HepG2 (cell line): ENCODE measurements at regions not wholly inside any gene's neighbourhood (a gene's known extent, or its start where the extent isn't known, plus 50 kb on each side); places are given as distances from the start of the nearest gene placed in this dataset.

Experiments
- ATAC-seq: fragments of 200-7000 bp; cut with Tn5 transposase; 3 replicates; pipeline ENCODE4 v1.9.1; 2020; ENCODE audit warnings: mild to moderate bottlenecking, moderate library complexity
- BruUV-seq: library from RNA; stranded (reverse); fragments of 400-500 nt; replicated peaks from 2 replicates; lab custom pipeline; 2021; lab: Mats Ljungman, UMichigan
- CTCF ChIA-PET: fragments of 300-600 bp; formaldehyde crosslinking; extraction: SDS; loops from one replicate; lab custom pipeline; 2021; ENCODE audit warnings: low total read pairs, inconsistent platforms, low intra/inter-chr PET ratio; lab: Yijun Ruan, JAX
- POLR2A ChIA-PET: fragments of 350-600 bp; sonication (Branson Sonifier 250); formaldehyde crosslinking; loops from one replicate; lab custom pipeline; 2020; ENCODE audit warnings: antibody characterized with exemption, inconsistent platforms; lab: Yijun Ruan, JAX
- DNase-seq: peaks from one replicate; pipeline ENCODE4 v3.0.0-alpha.2; 2015; ENCODE audit warnings: low spot score
- FAIRE-seq: peaks from 3 replicates; lab custom pipeline; 2011; peaks lifted over from hg19 to GRCh38; lab: Jason Lieb, UNC
- H2AFZ ChIP-seq: one replicate; pipeline ENCODE4 v1.6.1; 2011; ENCODE audit warnings: low read length, inconsistent platforms
- H3K27ac ChIP-seq: fragments of 300-600 bp; 3 replicates; pipeline ENCODE4 v1.8.0; 2011; ENCODE audit warnings: mixed run types, mild to moderate bottlenecking, mixed read lengths, low read length, inconsistent platforms; ENCODE audit not compliant: insufficient read depth; ENCODE audit errors: extremely low read length
- H3K27me3 ChIP-seq, 2 experiments: fragments of 200-600 bp in 1 of 2; 2 replicates in 1 of 2; 3 replicates in 1 of 2; pipeline versions ENCODE4 v1.6.0 to v1.8.0; 2011; ENCODE audit warnings: low read length in 2 of 2, mild to moderate bottlenecking in 2 of 2, moderate library complexity in 2 of 2, inconsistent platforms in 1 of 2; ENCODE audit not compliant: insufficient read depth in 2 of 2, control insufficient read depth in 1 of 2
- H3K36me3 ChIP-seq, 2 experiments: fragments of 200-600 bp in 1 of 2; replicated peaks in 1 of 2; 2 replicates in 1 of 2; 3 replicates in 1 of 2; pipeline versions ENCODE4 v1.5.1 to v1.8.0; 2011; ENCODE audit warnings: low read length in 2 of 2, inconsistent platforms in 1 of 2; ENCODE audit not compliant: insufficient read depth in 2 of 2, control insufficient read depth in 1 of 2
- H3K4me1 ChIP-seq: 2 replicates; pipeline ENCODE4 v1.5.1; 2012; ENCODE audit warnings: low read length, inconsistent platforms; ENCODE audit not compliant: insufficient read depth
- H3K4me2 ChIP-seq: 2 replicates; pipeline ENCODE4 v1.6.0; 2011; ENCODE audit warnings: low read depth, low read length, inconsistent platforms
- H3K4me3 ChIP-seq, 3 experiments: fragments of 200-600 bp in 1 of 3; sonication (generic), shearing (Covaris generic) in 1 of 3; replicated peaks in 1 of 3; 2 replicates each; pipeline ENCODE4 v1.5.1; 2011 to 2016; ENCODE audit warnings: low read length in 3 of 3, inconsistent platforms in 2 of 3, low read depth in 2 of 3, mild to moderate bottlenecking in 2 of 3, control low read depth in 1 of 3, mixed read lengths in 1 of 3; ENCODE audit not compliant: insufficient read depth in 1 of 3
- H3K79me2 ChIP-seq: one replicate; pipeline ENCODE4 v1.6.1; 2011; ENCODE audit warnings: low read length, inconsistent platforms; ENCODE audit not compliant: insufficient read depth
- H3K9ac ChIP-seq: 2 replicates; pipeline ENCODE4 v1.6.0; 2011; ENCODE audit warnings: mild to moderate bottlenecking, low read depth, low read length, inconsistent platforms; ENCODE audit not compliant: insufficient read depth
- H3K9me3 ChIP-seq: 2 replicates; pipeline ENCODE4 v1.5.1; 2012; ENCODE audit warnings: mild to moderate bottlenecking, low read length
- H4K20me1 ChIP-seq: 2 replicates; pipeline ENCODE4 v1.6.0; 2011; ENCODE audit warnings: inconsistent platforms, mild to moderate bottlenecking, low read length, moderate library complexity; ENCODE audit not compliant: insufficient read depth
- IKZF1 ChIP-seq: fragments of 450-650 bp; IDR thresholded peaks from 2 replicates; pipeline ENCODE4 v1.7.1; 2016
- JUND ChIP-seq: sonication (generic); formaldehyde crosslinking; IDR thresholded peaks from 2 replicates; pipeline ENCODE4 v1.8.0; 2022; ENCODE audit warnings: mild to moderate bottlenecking, missing genetic modification reagents
- KLF6 ChIP-seq: IDR thresholded peaks from 2 replicates; pipeline ENCODE4 v1.8.0; 2016; ENCODE audit warnings: missing biosample characterization, missing genetic modification reagents
- MAFK ChIP-seq, 2 experiments: IDR thresholded peaks in 1 of 2; conservative IDR thresholded peaks in 1 of 2; 2 replicates each; pipeline ENCODE4 v1.6.1; 2011; ENCODE audit warnings: improper control_type of control experiment in 2 of 2, low read length in 2 of 2
- SAFB2 ChIP-seq: sonication (generic); formaldehyde crosslinking; IDR thresholded peaks from 2 replicates; pipeline ENCODE4 v1.5.1; 2020; ENCODE audit warnings: missing genetic modification reagents, low read depth, mild to moderate bottlenecking, borderline replicate concordance
- TCF7 ChIP-seq: sonication (generic); IDR thresholded peaks from 2 replicates; pipeline ENCODE4 v1.6.1; 2016; ENCODE audit warnings: antibody characterized with exemption, low read depth
- ZFP36 ChIP-seq: fragments of 150-350 bp; IDR thresholded peaks from 2 replicates; pipeline ENCODE4 v1.6.1; 2018; ENCODE audit warnings: borderline replicate concordance, low read length, low read depth; ENCODE audit not compliant: partially characterized antibody
- ZNF207 ChIP-seq: fragments of 450-650 bp; IDR thresholded peaks from 2 replicates; pipeline ENCODE4 v1.6.1; 2016; ENCODE audit warnings: antibody characterized with exemption, borderline replicate concordance
- ZNF383 ChIP-seq: sonication (generic); formaldehyde crosslinking; IDR thresholded peaks from 2 replicates; pipeline ENCODE4 v1.4.0; 2020; ENCODE audit warnings: missing genetic modification reagents, mild to moderate bottlenecking, borderline replicate concordance
- ZNF556 ChIP-seq: sonication (generic); formaldehyde crosslinking; IDR thresholded peaks from 2 replicates; pipeline ENCODE4 v1.4.0; 2020; ENCODE audit warnings: mild to moderate bottlenecking, missing genetic modification reagents, borderline replicate concordance
- ZNF589 ChIP-seq: sonication (generic); formaldehyde crosslinking; conservative IDR thresholded peaks from 2 replicates; pipeline ENCODE4 v1.8.0; 2022; ENCODE audit warnings: mild to moderate bottlenecking, moderate library complexity, missing genetic modification reagents
- ZNF609 ChIP-seq: sonication (generic); formaldehyde crosslinking; IDR thresholded peaks from 2 replicates; pipeline ENCODE4 v1.4.0; 2020; ENCODE audit warnings: mild to moderate bottlenecking, missing genetic modification reagents, borderline replicate concordance
- ZNF839 ChIP-seq: sonication (generic); formaldehyde crosslinking; IDR thresholded peaks from 2 replicates; pipeline ENCODE4 v1.4.0; 2020; ENCODE audit warnings: missing genetic modification reagents, mild to moderate bottlenecking, borderline replicate concordance
- ZSCAN12 ChIP-seq: sonication (generic); formaldehyde crosslinking; IDR thresholded peaks from 2 replicates; pipeline ENCODE4 v1.9.0; 2021; ENCODE audit warnings: mild to moderate bottlenecking, missing genetic modification reagents
- ZSCAN25 ChIP-seq: sonication (generic); formaldehyde crosslinking; IDR thresholded peaks from 2 replicates; pipeline ENCODE4 v1.8.0; 2022; ENCODE audit warnings: mild to moderate bottlenecking, missing genetic modification reagents
- WGBS: methylation state at CpG from one replicate; pipeline ENCODE4 v1.1.6; 2017; ENCODE audit warnings: low lambda C conversion rate; 5-methylcytosine and 5-hydroxymethylcytosine counted together
- in situ Hi-C: cut with HindIII; loops from 2 replicates; pipeline ENCODE4 v1.10.0; 2017; ENCODE audit warnings: low pct_unique_long_range_greater_than_20kb; ENCODE audit not compliant: extremely low pct_ligation_motif_present
- intact Hi-C: fragments of 100-400 bp; cut with micrococcal nuclease; formaldehyde crosslinking; loops from one replicate; pipeline ENCODE4 v1.10.0; 2022; ENCODE audit not compliant: unreplicated experiment

DNA sequence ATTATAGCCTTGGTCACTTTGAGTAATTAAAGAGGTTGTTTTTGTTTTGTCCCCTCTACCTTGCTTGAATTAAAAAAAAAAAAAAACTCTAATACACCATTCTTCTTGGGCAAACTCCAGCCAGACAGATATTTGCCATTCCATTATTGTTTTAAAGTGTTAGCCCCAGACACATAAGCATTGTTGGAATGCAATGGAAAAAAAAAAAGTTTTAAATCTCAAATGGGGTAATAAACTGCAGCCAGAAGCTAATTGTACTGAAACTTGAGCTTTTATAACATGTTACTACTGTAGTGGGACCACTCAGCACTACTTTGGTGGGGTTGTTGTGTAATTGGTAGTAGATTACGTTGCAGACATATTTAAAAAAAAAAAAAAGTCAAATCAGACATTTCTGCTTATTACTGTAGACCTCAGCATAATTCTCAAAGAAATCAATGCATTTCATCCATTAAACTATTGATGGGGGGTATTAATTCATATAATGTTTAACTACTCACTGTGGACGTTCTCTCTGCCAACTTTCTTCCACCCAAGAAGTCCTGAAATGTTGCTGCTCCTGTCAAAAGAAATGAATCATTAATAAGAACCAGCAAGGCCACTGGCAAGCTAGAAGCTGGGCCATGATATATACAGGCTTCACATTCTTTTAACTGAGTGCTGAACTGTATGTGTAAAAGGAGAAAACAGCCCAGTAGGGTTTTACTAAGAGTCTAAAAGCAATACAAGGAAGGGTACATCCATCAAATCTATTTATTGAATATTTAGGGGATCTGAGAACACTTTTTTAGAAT lies 626.6 kb upstream of the SOX9 start:
- no peak for TF ChIP-seq ZSCAN25 (CRISPR knock-in tag)
- TF ChIP-seq TCF7: no peak
- 0 out of 4 replicates have a peak, but pooled peaks of 1 of the 2 experiments have one; percentile 7 for TF ChIP-seq MAFK (conservative IDR thresholded peaks at IDR 0.05 in 1 of 2, IDR thresholded peaks at IDR 0.05 in 1 of 2; ENCODE audit: low read length in 2 of 2)
- Histone ChIP-seq H3K79me2 (no peaks in the 10 kb centered on the region), H3K27me3 (no peaks in the 10 kb centered on the region), H2AFZ (no peak overlapping the region), H3K9ac (no peak overlapping the region), H3K4me1 (no peaks in the 10 kb centered on the region), H3K27ac (no peak overlapping the region), H3K36me3 (no peaks in the 10 kb centered on the region), H4K20me1 (no peaks in the 10 kb centered on the region), H3K4me3 (no peak overlapping the region), H3K4me2 (no peak overlapping the region), H3K9me3 (no peaks in the 10 kb centered on the region)
- FAIRE-seq (no peak), ATAC-seq (no peak), DNase-seq (no peak)
- CTCF ChIA-PET: no interaction called here
- in situ Hi-C loops: no loop called here
- no TSS peak for BruUV-seq
- WGBS: 1% methylated on average over 2 of the region's 2 CpGs
- intact Hi-C loops: no loop called here
- POLR2A ChIA-PET: no interaction called here

DNA sequence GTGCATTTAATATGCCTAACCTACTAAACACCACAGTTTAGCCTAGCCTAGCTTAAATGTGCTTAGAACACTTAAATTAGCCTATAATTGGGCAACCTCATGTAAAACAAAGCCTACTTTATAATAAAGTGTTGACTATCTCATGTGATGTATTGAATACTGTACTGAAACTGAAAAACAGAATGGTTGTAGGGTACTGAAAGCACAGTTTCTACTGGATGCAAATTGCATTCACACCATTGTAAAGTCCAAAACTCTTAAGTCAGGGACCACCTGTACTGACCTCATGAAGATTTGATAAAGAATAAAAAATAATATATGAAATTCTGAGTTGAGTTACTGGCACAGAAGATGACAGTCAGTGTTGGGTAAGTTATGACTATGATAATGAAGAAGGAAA lies 625.4 kb upstream of the SOX9 start:
- no peaks in the 10 kb centered on the region for H3K36me3 ChIP-seq
- DNase-seq: no peak
- no peak overlapping the region for H3K9ac ChIP-seq
- no peak for ATAC-seq
- ChIA-PET CTCF (no interaction called here), POLR2A (no interaction called here)
- no peak for FAIRE-seq
- in situ Hi-C loops: no loop called here
- intact Hi-C loops: no loop called here
- H3K79me2 ChIP-seq: no peaks in the 10 kb centered on the region
- H3K4me3 ChIP-seq: no peak overlapping the region
- no peaks in the 10 kb centered on the region for H3K9me3 ChIP-seq
- BruUV-seq: no TSS peak
- H3K4me2 ChIP-seq: no peak overlapping the region
- H3K27ac ChIP-seq: no peak overlapping the region
- H4K20me1 ChIP-seq: no peaks in the 10 kb centered on the region
- no peaks in the 10 kb centered on the region for H3K4me1 ChIP-seq
- no peaks in the 10 kb centered on the region for H3K27me3 ChIP-seq
- no peak overlapping the region for H2AFZ ChIP-seq
- no peak for TF ChIP-seq ZSCAN12
- no peak for TF ChIP-seq ZNF839 (CRISPR knock-in tag)
- no peak for TF ChIP-seq KLF6 (CRISPR knock-in tag)
- no peak for TF ChIP-seq SAFB2
- no peak for TF ChIP-seq ZNF383 (CRISPR knock-in tag)
- TF ChIP-seq ZFP36: no peak
- TF ChIP-seq JUND (CRISPR knock-in tag): no peak
- TF ChIP-seq ZNF207: no peak
- no peak for TF ChIP-seq ZNF589 (CRISPR knock-in tag)
- no peak for TF ChIP-seq IKZF1
- TF ChIP-seq ZNF556 (CRISPR knock-in tag): no peak
- no peak for TF ChIP-seq ZNF609 (CRISPR knock-in tag)
